ENCODE measurements at regions not wholly inside any gene's neighbourhood (a gene's known extent, or its start where the extent isn't known, plus 50 kb on each side); places are given as distances from the start of the nearest gene placed in this dataset.
"Not testable (repeated sequence)": the region's sequence is repeated elsewhere in the genome, so short reads cannot be mapped to it uniquely, and the experiment has no call there.

DNA sequence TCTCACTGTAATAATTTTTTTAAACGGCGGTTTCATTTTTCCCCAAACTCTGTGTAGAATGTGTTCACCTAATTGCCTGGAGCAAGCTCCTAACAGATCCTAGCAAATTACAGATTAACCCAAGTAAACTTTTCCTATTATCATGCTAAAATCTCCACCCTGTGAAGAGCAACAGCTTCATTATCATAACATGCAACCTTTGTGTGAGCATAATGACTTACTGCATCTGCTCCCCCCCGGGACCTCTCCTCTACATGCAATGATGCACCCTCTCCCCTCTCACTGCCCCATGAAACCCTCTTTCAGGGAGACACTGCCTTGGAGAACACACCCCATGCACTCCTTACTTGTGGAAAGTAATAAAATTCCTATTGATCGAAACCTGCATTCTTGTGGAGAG lies 717.0 kb upstream of the TMPRSS15 start:
- DNase-seq = no peak

DNA sequence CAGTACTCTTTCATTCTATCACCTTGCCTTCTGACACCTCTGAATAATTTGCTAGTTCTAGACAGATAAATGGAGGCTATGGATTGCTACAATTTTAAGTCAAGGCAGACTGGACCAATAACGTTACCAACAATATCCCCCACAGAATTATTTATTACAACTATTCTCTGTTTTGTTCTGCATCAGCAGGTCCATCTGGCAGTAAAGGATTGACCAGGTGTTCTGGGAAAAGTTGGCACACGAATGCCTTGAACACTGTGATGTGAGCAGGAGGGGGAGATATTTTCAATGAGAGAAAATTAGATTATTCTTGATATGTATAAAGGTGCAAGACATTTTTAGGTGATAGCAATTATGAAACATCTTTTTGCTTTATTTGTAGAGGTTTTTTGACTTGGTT lies 718.8 kb upstream of the TMPRSS15 start:
- no peak for DNase-seq

DNA sequence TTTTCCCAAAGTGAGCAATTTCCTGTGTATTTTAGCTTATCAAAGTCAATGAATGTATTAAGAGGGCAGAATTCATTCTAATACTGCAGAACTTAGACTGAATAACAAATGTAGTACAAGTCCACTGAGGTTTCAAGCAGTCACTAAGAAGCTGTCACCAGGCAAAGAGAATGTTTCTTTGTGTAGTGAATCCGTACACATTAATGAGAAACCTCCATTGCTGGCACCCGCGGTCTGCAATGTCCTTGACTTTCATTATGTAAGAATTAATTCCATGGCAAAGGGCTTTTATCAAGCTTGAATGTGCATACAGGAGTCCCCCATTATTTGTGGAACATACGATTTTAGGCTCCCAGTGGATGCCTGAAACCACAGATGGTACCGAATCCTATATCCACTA lies 719.5 kb upstream of the TMPRSS15 start:
- no peak for DNase-seq

- no peak for DNase-seq
These were observed 719.9 kb upstream of the TMPRSS15 start for GRCh38 chr21:19123525-19123924.

DNA sequence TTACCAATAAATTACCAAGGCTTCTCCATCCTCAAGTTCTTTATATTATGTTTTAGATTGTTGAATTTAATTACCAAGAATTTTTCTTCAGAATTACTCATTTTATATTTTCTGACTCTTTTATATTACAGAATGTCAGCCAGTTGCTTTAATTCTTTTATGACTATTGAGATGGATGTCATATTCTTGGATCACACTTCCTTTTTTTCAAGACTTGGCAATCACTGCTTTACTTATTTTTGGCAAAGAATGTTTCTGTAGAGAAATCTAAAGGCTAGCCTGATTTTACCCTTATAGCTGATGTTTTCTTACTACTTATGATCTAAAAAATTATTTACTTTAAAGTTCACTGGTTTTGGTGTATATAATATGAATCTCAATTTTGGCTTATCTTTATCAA lies 721.1 kb upstream of the TMPRSS15 start:
- DNase-seq = no peak

- no peak for DNase-seq
These were observed 726.9 kb upstream of the TMPRSS15 start for GRCh38 chr21:19130379-19131028.

- DNase-seq = no peak
These were observed 737.9 kb upstream of the TMPRSS15 start for GRCh38 chr21:19141511-19141910.

GRCh38 chr21:19145682-19146293 lies 742.2 kb upstream of the TMPRSS15 start:
- DNase-seq = no peak

- DNase-seq = no peak
These were observed 744.5 kb upstream of the TMPRSS15 start for GRCh38 chr21:19148056-19148455.

GRCh38 chr21:19171585-19171984 lies 768.0 kb upstream of the TMPRSS15 start:
- DNase-seq = no peak

GRCh38 chr21:19181604-19182140 lies 778.1 kb upstream of the TMPRSS15 start:
- DNase-seq = no peak

DNA sequence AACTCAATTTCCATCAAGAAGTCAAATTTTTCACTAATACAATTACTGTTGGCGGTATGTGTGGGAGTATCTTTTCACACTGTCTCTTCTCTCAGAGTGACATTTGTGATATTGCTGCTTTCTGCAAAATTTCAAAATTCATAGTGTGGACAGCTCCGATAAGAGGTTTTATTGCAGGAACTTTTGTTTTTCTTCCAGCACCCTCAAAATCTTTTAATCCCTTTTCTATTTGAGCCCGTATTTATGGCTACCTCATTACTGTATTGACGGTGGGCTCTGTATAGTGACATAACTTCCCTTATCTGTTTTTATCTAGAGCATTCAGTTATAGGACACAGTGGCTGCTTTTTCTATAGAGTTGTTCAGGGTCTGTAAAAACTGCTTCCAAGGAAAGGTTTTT lies 794.4 kb upstream of the TMPRSS15 start:
- DNase-seq = no peak

- no peak for DNase-seq
These were observed 795.2 kb upstream of the TMPRSS15 start for GRCh38 chr21:19198801-19199200.

DNA sequence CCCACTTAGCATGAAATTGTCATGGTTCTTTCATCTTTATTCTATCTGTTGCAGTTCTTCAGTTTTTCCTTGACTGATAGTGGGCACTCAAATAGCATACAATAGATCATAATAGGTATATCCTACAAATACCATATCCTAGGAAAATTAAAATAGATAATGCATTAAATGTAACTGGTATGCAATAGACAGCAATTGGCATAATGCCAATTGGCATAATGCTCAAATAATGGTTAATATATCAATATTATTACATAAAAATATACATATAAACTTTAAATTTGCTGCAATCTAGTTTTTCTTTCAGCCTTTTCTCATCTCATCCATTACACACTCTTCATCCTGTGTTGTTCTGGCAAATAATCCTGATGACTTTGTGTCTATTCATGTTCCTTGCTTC lies 814.6 kb upstream of the TMPRSS15 start:
- no peak for DNase-seq

DNA sequence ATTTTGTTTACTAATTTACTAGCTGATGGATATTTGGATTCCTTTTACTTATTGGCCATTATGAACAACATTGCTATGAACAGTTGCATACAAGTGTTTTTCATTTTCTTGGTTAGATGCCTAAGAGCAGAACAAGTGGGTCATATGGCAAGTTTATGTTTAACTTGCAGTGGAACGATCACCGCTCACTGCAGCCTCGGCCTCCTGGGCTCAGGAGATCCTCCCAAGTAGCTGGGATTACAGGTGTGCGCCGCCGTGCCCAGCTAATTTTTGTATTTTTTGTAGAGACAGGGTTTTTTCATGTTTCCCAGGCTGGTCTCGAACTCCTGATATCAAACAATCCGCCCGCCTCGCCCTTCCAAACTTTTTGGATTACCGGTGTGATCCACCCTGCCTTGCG lies 820.5 kb upstream of the TMPRSS15 start:
- no peak for DNase-seq

DNA sequence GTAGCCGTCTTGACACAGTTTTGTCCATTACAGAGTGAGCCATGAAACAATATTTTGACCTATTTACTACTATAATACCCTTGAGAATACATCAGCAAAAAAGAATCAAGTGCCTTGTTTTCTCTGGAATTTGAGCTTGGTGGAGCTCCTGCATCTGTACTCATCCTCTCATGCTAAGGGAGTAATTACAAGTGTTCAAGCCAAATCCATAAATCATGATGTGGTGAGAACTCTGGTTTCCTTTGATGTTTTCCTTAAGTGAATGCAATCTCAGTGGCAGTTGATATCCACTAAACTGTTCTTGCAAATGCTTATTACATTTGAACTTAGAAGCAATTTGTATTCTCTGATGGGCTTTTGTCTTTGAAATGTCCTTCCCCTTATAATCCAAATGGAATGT lies 824.6 kb upstream of the TMPRSS15 start:
- DNase-seq = no peak

DNA sequence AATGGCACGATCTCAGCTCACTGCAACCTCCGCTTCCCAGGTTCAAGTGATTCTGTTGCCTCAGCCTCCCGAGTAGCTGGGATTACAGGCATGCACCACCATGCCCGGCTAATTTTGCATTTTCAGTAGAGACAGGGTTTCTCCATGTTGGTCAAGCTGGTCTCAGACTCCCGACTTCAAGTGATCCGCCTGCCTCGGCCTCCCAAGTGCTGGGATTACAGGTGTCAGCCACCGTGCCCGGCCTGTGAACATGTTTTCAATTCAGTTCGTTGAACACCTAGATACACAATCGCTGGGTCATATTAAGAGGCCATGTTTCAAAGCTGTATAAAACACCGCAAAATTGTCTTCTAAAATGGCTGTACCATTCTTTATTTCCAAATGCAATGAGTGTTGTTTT lies 830.3 kb upstream of the TMPRSS15 start:
- not testable (repeated sequence) for DNase-seq

DNA sequence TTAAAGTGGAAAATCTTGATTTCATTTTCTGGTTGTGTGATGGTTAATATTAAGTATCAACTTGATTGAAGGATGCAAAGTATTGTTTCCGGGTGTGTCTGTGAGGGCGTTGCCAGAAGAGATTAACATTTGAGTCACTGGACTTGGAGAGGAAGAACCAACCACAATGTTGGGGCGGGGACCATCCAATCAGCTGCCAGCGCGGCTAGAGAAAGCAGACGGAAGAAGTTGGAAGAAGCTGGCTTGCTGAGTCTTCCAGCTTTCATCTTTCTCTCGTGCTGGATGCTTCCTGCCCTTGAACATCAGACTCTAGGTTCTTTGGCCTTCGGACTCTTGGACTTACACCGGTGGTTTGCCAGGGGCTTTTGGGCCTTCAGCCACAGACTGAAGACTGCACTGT lies 832.6 kb upstream of the TMPRSS15 start:
- no peak for DNase-seq

DNA sequence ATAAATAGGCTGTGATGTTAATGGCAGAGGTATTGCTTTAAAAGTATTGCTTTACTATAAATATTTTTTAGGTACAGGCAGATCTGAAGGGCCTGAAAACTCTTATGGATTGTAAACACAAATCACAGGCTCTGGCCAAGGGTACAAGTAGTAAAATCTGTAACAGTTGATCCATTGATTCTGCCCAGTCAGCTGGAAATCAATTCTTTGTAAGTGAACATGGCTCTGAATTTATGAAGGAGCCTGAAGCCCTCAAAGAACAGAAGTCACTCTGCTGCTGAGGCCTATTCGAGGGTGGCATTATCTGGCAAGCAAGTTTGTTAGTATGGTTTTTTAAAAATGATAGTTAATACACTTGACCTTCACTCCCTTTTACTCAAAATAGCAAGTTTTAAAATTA lies 834.0 kb upstream of the TMPRSS15 start:
- no peak for DNase-seq

- DNase-seq = no peak
These were observed 836.1 kb upstream of the TMPRSS15 start for GRCh38 chr21:19239696-19240095.

- no peak for DNase-seq
These were observed 841.1 kb upstream of the TMPRSS15 start for GRCh38 chr21:19244502-19245187.

GRCh38 chr21:19245188-19245580 lies 841.6 kb upstream of the TMPRSS15 start:
- no peak for DNase-seq

GRCh38 chr21:19246018-19246417 lies 842.4 kb upstream of the TMPRSS15 start:
- DNase-seq = no peak

Measured in inflammatory macrophage (primary cell).